SU-DHL-6 (cell line): ENCODE measurements at regions not wholly inside any gene's neighbourhood (a gene's known extent, or its start where the extent isn't known, plus 50 kb on each side); places are given as distances from the start of the nearest gene placed in this dataset.

ENCODE experiments used
- H2AFZ ChIP-seq: fragments of 200-600 bp; sonication (generic); 2 replicates; pipeline ENCODE4 v1.6.1; 2014; ENCODE audit warnings: low read depth, mild to moderate bottlenecking, moderate library complexity, mixed read lengths, antibody characterized with exemption, low read length; ENCODE audit not compliant: severe bottlenecking
- H3F3A ChIP-seq: fragments of 200-600 bp; shearing (Covaris generic); 2 replicates; pipeline ENCODE4 v1.6.0; 2016; ENCODE audit warnings: antibody characterized with exemption, mild to moderate bottlenecking; ENCODE audit not compliant: insufficient read depth
- H3K27ac ChIP-seq: fragments of 200-600 bp; sonication (generic); 2 replicates; pipeline ENCODE4 v1.5.1; 2016; ENCODE audit warnings: low read depth, mild to moderate bottlenecking, low read length, moderate library complexity, mixed read lengths
- H3K27me3 ChIP-seq: fragments of 200-600 bp; sonication (generic), shearing (Covaris generic); 2 replicates; pipeline ENCODE4 v1.6.0; 2014; ENCODE audit warnings: mild to moderate bottlenecking, low read length
- H3K36me3 ChIP-seq: fragments of 200-600 bp; sonication (generic); 2 replicates; pipeline ENCODE4 v1.6.1; 2014; ENCODE audit warnings: mild to moderate bottlenecking, low read length, mixed read lengths
- H3K4me2 ChIP-seq: fragments of 300-600, 200-600 bp; shearing (Covaris generic), sonication (generic); 2 replicates; pipeline ENCODE4 v1.6.0; 2014; ENCODE audit warnings: low read length, low read depth, mild to moderate bottlenecking; ENCODE audit not compliant: poor library complexity, severe bottlenecking
- H3K4me3 ChIP-seq: fragments of 200-600 bp; sonication (generic); 2 replicates; pipeline ENCODE4 v1.5.1; 2014; ENCODE audit warnings: antibody characterized with exemption, low read length, mild to moderate bottlenecking, mixed read lengths; ENCODE audit not compliant: insufficient read depth, poor library complexity, severe bottlenecking
- H3K79me2 ChIP-seq: fragments of 200-600 bp; sonication (generic); 2 replicates; pipeline ENCODE4 v1.6.1; 2014; ENCODE audit warnings: mild to moderate bottlenecking, low read length, moderate library complexity; ENCODE audit not compliant: insufficient read depth
- H3K9ac ChIP-seq: fragments of 200-600 bp; sonication (generic); 2 replicates; pipeline ENCODE4 v1.7.0; 2014; ENCODE audit warnings: mild to moderate bottlenecking, low read length
- H3K9me2 ChIP-seq: fragments of 200-600 bp; sonication (generic); replicated peaks from 2 replicates; pipeline ENCODE4 v1.6.1; 2014; ENCODE audit warnings: low read length; ENCODE audit not compliant: insufficient read depth
- H3K9me3 ChIP-seq: fragments of 200-600 bp; sonication (generic); 2 replicates; pipeline ENCODE4 v1.6.1; 2014; ENCODE audit warnings: low read length, mixed read lengths; ENCODE audit not compliant: insufficient read depth
- H4K20me1 ChIP-seq: fragments of 200-600 bp; sonication (generic); 2 replicates; pipeline ENCODE4 v1.6.1; 2014; ENCODE audit warnings: low read depth, mild to moderate bottlenecking, antibody characterized with exemption, low read length, moderate library complexity, mixed read lengths
- EZH2phosphoT487 ChIP-seq: fragments of 200-600 bp; sonication (generic), shearing (Covaris generic); conservative IDR thresholded peaks from 2 replicates; pipeline ENCODE4 v1.6.1; 2018; ENCODE audit warnings: mild to moderate bottlenecking, antibody characterized with exemption, low read length, moderate library complexity, mixed read lengths
- TF ChIP-seq, protein P1 (sequence below): fragments of 200-600 bp; sonication (generic); IDR thresholded peaks from one replicate; pipeline ENCODE4 v1.5.1; 2017; ENCODE audit warnings: antibody characterized with exemption, mild to moderate bottlenecking, low read length, moderate library complexity; ENCODE audit not compliant: insufficient read depth, poor library complexity, severe bottlenecking

GRCh38 chr6:82000551-82000950, 247.0 kb downstream of the IBTK start:
- no peaks in the 10 kb centered on the region for H3K9me3 ChIP-seq
- H2AFZ ChIP-seq: no peak overlapping the region
- H3K79me2 ChIP-seq: no peaks in the 10 kb centered on the region
- no peaks in the 10 kb centered on the region for H3K36me3 ChIP-seq
- TF ChIP-seq, protein P1, sequence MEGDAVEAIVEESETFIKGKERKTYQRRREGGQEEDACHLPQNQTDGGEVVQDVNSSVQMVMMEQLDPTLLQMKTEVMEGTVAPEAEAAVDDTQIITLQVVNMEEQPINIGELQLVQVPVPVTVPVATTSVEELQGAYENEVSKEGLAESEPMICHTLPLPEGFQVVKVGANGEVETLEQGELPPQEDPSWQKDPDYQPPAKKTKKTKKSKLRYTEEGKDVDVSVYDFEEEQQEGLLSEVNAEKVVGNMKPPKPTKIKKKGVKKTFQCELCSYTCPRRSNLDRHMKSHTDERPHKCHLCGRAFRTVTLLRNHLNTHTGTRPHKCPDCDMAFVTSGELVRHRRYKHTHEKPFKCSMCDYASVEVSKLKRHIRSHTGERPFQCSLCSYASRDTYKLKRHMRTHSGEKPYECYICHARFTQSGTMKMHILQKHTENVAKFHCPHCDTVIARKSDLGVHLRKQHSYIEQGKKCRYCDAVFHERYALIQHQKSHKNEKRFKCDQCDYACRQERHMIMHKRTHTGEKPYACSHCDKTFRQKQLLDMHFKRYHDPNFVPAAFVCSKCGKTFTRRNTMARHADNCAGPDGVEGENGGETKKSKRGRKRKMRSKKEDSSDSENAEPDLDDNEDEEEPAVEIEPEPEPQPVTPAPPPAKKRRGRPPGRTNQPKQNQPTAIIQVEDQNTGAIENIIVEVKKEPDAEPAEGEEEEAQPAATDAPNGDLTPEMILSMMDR: no peak
- no peak for TF ChIP-seq EZH2phosphoT487
- no peaks in the 10 kb centered on the region for H3F3A ChIP-seq
- no peak overlapping the region for H3K27ac ChIP-seq
- no peak overlapping the region for H3K9ac ChIP-seq
- no peaks in the 10 kb centered on the region for H3K27me3 ChIP-seq
- H3K4me3 ChIP-seq: no peak overlapping the region
- H4K20me1 ChIP-seq: no peaks in the 10 kb centered on the region
- no peak overlapping the region for H3K4me2 ChIP-seq
- no peaks in the 10 kb centered on the region for H3K9me2 ChIP-seq

GRCh38 chr6:81999826-82000225, 247.3 kb upstream of the TENT5A start:
- Histone ChIP-seq H3K9me3 (no peaks in the 10 kb centered on the region), H3K27ac (no peak overlapping the region), H2AFZ (no peak overlapping the region), H3K27me3 (no peaks in the 10 kb centered on the region), H3K4me2 (no peak overlapping the region), H4K20me1 (no peaks in the 10 kb centered on the region), H3K79me2 (no peaks in the 10 kb centered on the region), H3F3A (no peaks in the 10 kb centered on the region), H3K36me3 (no peaks in the 10 kb centered on the region), H3K9ac (no peak overlapping the region), H3K4me3 (no peak overlapping the region), H3K9me2 (no peaks in the 10 kb centered on the region)
- TF ChIP-seq EZH2phosphoT487: no peak
- TF ChIP-seq, protein P1: no peak

DNA sequence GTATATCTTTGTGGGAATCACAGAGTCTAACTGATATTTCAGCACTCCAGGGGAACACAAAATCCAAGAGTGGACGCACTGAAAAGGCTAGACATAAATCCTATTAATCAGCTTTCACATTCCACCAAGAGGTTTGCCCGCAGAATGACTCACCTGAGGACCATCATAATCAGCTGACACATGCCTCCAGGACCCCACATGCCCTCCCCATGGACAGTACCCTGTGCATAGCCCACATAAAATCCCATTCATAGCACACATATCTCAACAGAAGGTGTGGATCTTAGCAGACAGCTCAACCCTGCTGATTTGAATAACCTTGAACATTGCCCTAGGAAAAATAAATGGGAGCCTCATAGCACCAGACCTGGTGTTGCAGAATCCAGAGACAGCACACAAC, 246.8 kb upstream of the TENT5A start:
- Histone ChIP-seq H3K79me2 (no peaks in the 10 kb centered on the region), H3F3A (no peaks in the 10 kb centered on the region), H2AFZ (no peak overlapping the region), H3K9me3 (no peaks in the 10 kb centered on the region), H3K4me3 (no peak overlapping the region), H3K4me2 (no peak overlapping the region), H3K27me3 (no peaks in the 10 kb centered on the region), H3K9ac (no peak overlapping the region), H3K27ac (no peak overlapping the region), H4K20me1 (no peaks in the 10 kb centered on the region), H3K36me3 (no peaks in the 10 kb centered on the region), H3K9me2 (no peaks in the 10 kb centered on the region)
- TF ChIP-seq, protein P1: no peak
- TF ChIP-seq EZH2phosphoT487: no peak
